SK-N-SH (cell line): ENCODE measurements at regions not wholly inside any gene's neighbourhood (a gene's known extent, or its start where the extent isn't known, plus 50 kb on each side); places are given as distances from the start of the nearest gene placed in this dataset.

Source experiments
- CTCF ChIA-PET: fragments of 300-600, 350-600 bp; formaldehyde crosslinking; extraction: SDS; loops from one replicate; lab custom pipeline; 2021; lab: Yijun Ruan, JAX
- POLR2A ChIA-PET: fragments of 350-600 bp; sonication (Branson Sonifier 250); formaldehyde crosslinking; extraction: SDS; loops from one replicate; lab custom pipeline; 2020; ENCODE audit warnings: antibody characterized with exemption, inconsistent platforms; lab: Yijun Ruan, JAX
- DNase-seq: peaks from one replicate; pipeline ENCODE4 v3.0.0; 2012
- H2AFZ ChIP-seq: fragments of 200-600 bp; sonication (generic); 2 replicates; pipeline ENCODE4 v1.8.1; 2016; ENCODE audit warnings: antibody characterized with exemption, mild to moderate bottlenecking, low read depth
- H3F3A ChIP-seq: fragments of 200-600 bp; sonication (generic); replicated peaks from 2 replicates; pipeline ENCODE3; 2016; ENCODE audit warnings: antibody characterized with exemption, mild to moderate bottlenecking; ENCODE audit not compliant: insufficient read depth
- H3K27ac ChIP-seq, 2 experiments: fragments of 200-500 bp in 1 of 2; fragments of 200-600 bp in 1 of 2; sonication (Bioruptor generic) in 1 of 2; sonication (generic), shearing (Covaris generic) in 1 of 2; 2 replicates each; pipeline versions ENCODE4 v1.5.1 to v1.6.1; 2014 to 2016; ENCODE audit warnings: low read depth in 2 of 2, inconsistent platforms in 1 of 2, low read length in 1 of 2, mild to moderate bottlenecking in 1 of 2, mixed read lengths in 1 of 2
- H3K27me3 ChIP-seq: fragments of 200-600 bp; sonication (generic), shearing (Covaris generic); 2 replicates; pipeline ENCODE4 v1.6.1; 2016; ENCODE audit warnings: mixed run types; ENCODE audit not compliant: insufficient read depth
- H3K36me3 ChIP-seq, 2 experiments: fragments of 200-500 bp in 1 of 2; fragments of 200-600 bp in 1 of 2; sonication (Bioruptor generic) in 1 of 2; sonication (generic) in 1 of 2; replicated peaks in 1 of 2; 2 replicates each; pipeline versions ENCODE3 to v1.5.1; 2014 to 2016; ENCODE audit warnings: low read length in 1 of 2, mild to moderate bottlenecking in 1 of 2; ENCODE audit not compliant: insufficient read depth in 2 of 2, control insufficient read depth in 1 of 2
- H3K4me1 ChIP-seq, 2 experiments: fragments of 200-500 bp in 1 of 2; fragments of 200-600 bp in 1 of 2; sonication (Bioruptor generic) in 1 of 2; sonication (generic), shearing (Covaris generic) in 1 of 2; 2 replicates each; pipeline versions ENCODE4 v1.5.1 to v1.6.1; 2014 to 2016; ENCODE audit warnings: low read depth in 1 of 2, low read length in 1 of 2, mixed run types in 1 of 2; ENCODE audit not compliant: insufficient read depth in 2 of 2, control insufficient read depth in 1 of 2
- H3K4me2 ChIP-seq: fragments of 200-600 bp; sonication (generic), shearing (Covaris generic); 2 replicates; pipeline ENCODE4 v1.6.1; 2017; ENCODE audit warnings: mixed run types
- H3K4me3 ChIP-seq, 2 experiments: fragments of 200-500 bp in 1 of 2; fragments of 200-600 bp in 1 of 2; sonication (Bioruptor generic) in 1 of 2; sonication (generic), shearing (Covaris generic) in 1 of 2; 2 replicates each; pipeline versions ENCODE4 v1.5.1 to v1.8.1; 2014 to 2016; ENCODE audit warnings: low read depth in 2 of 2, inconsistent platforms in 1 of 2, low read length in 1 of 2, mild to moderate bottlenecking in 1 of 2, mixed read lengths in 1 of 2, moderate library complexity in 1 of 2
- H3K79me2 ChIP-seq: fragments of 200-600 bp; sonication (generic); 2 replicates; pipeline ENCODE4 v1.8.1; 2017; ENCODE audit warnings: mild to moderate bottlenecking; ENCODE audit not compliant: insufficient read depth
- H3K9ac ChIP-seq: fragments of 200-600 bp; sonication (generic); 2 replicates; pipeline ENCODE4 v1.6.1; 2017; ENCODE audit warnings: mixed run types
- H3K9me2 ChIP-seq: fragments of 200-600 bp; sonication (generic); 2 replicates; pipeline ENCODE4 v1.6.1; 2017; ENCODE audit warnings: mixed run types
- H3K9me3 ChIP-seq: fragments of 200-600 bp; sonication (generic); 2 replicates; pipeline ENCODE4 v1.6.1; 2017; ENCODE audit warnings: mixed run types, mild to moderate bottlenecking, moderate library complexity
- H4K20me1 ChIP-seq: fragments of 200-600 bp; sonication (generic); 2 replicates; pipeline ENCODE4 v1.6.1; 2017; ENCODE audit warnings: mild to moderate bottlenecking, mixed run types; ENCODE audit not compliant: insufficient read depth
- CHD2 ChIP-seq: fragments of 150-350 bp; IDR thresholded peaks from 2 replicates; pipeline ENCODE4 v1.6.1; 2018; ENCODE audit warnings: low read length; ENCODE audit not compliant: partially characterized antibody
- ELF1 ChIP-seq: IDR thresholded peaks from 2 replicates; pipeline ENCODE4 v1.4.0; 2012
- EP300 ChIP-seq, 2 experiments: IDR thresholded peaks; 2 replicates each; pipeline versions ENCODE4 v1.4.0 to v1.6.1; 2012; ENCODE audit warnings: borderline replicate concordance in 1 of 2, low read depth in 1 of 2, low read length in 1 of 2
- FOXJ3 ChIP-seq: sonication (generic); formaldehyde crosslinking; IDR thresholded peaks from 2 replicates; pipeline ENCODE4 v1.5.1; 2020; ENCODE audit warnings: mild to moderate bottlenecking, missing genetic modification reagents
- GATA2 ChIP-seq: sonication (generic); formaldehyde crosslinking; IDR thresholded peaks from 2 replicates; pipeline ENCODE4 v1.5.0; 2020; ENCODE audit warnings: mild to moderate bottlenecking, missing genetic modification reagents
- JUND ChIP-seq: IDR thresholded peaks from 2 replicates; pipeline ENCODE4 v1.4.0; 2012
- MXI1 ChIP-seq: IDR thresholded peaks from 2 replicates; pipeline ENCODE4 v1.6.1; 2012; ENCODE audit warnings: mild to moderate bottlenecking, low read depth, low read length, improper control_type of control experiment
- NFIC ChIP-seq: IDR thresholded peaks from 2 replicates; pipeline ENCODE4 v1.4.0; 2012; ENCODE audit warnings: borderline replicate concordance
- NRF1 ChIP-seq: IDR thresholded peaks from 2 replicates; pipeline ENCODE4 v1.6.1; 2012; ENCODE audit warnings: low read depth, mild to moderate bottlenecking, low read length
- RAD21 ChIP-seq: IDR thresholded peaks from 2 replicates; pipeline ENCODE4 v1.6.1; 2012; ENCODE audit warnings: mild to moderate bottlenecking, low read length
- RCOR1 ChIP-seq: fragments of 150-350 bp; IDR thresholded peaks from 2 replicates; pipeline ENCODE4 v1.6.1; 2017; ENCODE audit warnings: antibody characterized with exemption, low read length
- RXRA ChIP-seq: IDR thresholded peaks from 2 replicates; pipeline ENCODE4 v1.4.0; 2012; ENCODE audit warnings: low read depth, mild to moderate bottlenecking, borderline replicate concordance
- SIN3A ChIP-seq: IDR thresholded peaks from 2 replicates; pipeline ENCODE4 v1.6.1; 2012; ENCODE audit warnings: low read depth, mild to moderate bottlenecking, low read length, moderate library complexity, borderline replicate concordance
- SMC3 ChIP-seq: IDR thresholded peaks from 2 replicates; pipeline ENCODE4 v1.6.1; 2012; ENCODE audit warnings: low read depth, low read length, improper control_type of control experiment
- YY1 ChIP-seq: IDR thresholded peaks from 2 replicates; pipeline ENCODE4 v1.4.0; 2012; ENCODE audit warnings: low read depth, mild to moderate bottlenecking
- WGBS: methylation state at CpG from one replicate; pipeline ENCODE4 v1.1.6; 2017; ENCODE audit warnings: low lambda C conversion rate; 5-methylcytosine and 5-hydroxymethylcytosine counted together
- TF ChIP-seq, protein P1 (sequence below): IDR thresholded peaks from 2 replicates; pipeline ENCODE4 v1.4.0; 2012; ENCODE audit warnings: low read depth, borderline replicate concordance
- TF ChIP-seq, protein P2 (sequence below): fragments of 150-350 bp; IDR thresholded peaks from 2 replicates; pipeline ENCODE4 v1.6.1; 2016; ENCODE audit warnings: mild to moderate bottlenecking, low read depth, low read length
- TF ChIP-seq, protein P3 (sequence below): IDR thresholded peaks from 2 replicates; pipeline ENCODE4 v1.4.0; 2012; ENCODE audit warnings: low read depth, borderline replicate concordance
- TF ChIP-seq, protein P4 (sequence below): fragments of 200-600 bp; sonication (generic); IDR thresholded peaks from 2 replicates; pipeline ENCODE4 v1.6.1; 2017; ENCODE audit warnings: antibody characterized with exemption, mild to moderate bottlenecking, moderate library complexity
- TF ChIP-seq, protein P5 (sequence below): IDR thresholded peaks from 2 replicates; pipeline ENCODE4 v1.4.0; 2012; ENCODE audit warnings: low read depth

DNA sequence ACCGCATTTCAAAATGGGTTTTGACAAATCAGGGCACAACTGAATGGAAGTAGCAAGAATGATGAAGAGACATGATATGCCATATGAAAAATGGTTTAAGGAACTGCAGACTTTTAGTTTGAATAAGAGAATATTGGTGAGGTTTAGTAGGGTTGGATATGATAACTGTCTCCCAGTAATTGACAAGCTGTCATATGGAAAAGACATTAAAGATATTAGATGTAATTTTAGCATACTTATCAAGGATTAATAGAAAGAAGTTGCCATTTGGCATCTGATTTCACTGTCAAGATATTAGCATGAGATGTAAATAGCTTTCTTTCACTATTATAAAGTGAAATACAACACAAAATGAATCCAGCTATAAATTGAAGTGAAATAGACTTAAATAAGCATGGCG is 169.0 kb upstream of the MPDZ start:
- Histone ChIP-seq H3K9me3 (no peaks in the 10 kb centered on the region), H4K20me1 (no peaks in the 10 kb centered on the region), H3K9me2 (no peaks in the 10 kb centered on the region), H3K27ac (no peak overlapping the region), H3K36me3 (no peaks in the 10 kb centered on the region), H3K79me2 (no peaks in the 10 kb centered on the region), H3K27me3 (no peaks in the 10 kb centered on the region), H2AFZ (no peak overlapping the region), H3K4me2 (no peak overlapping the region), H3K4me1 (no peaks in the 10 kb centered on the region; a peak in 2 of 4 replicates), H3F3A (no peaks in the 10 kb centered on the region), H3K9ac (no peak overlapping the region), H3K4me3 (no peak overlapping the region)
- CTCF ChIA-PET, result interaction anchor here (0.6 to 4.7 kb wide), 5 partner anchors 13 to 1466 kb away, joined by 3 to 26 read pairs (median 3); no protein-coding TSS in a partner anchor
- 88% methylated on average over 2 of the region's 2 CpGs for WGBS
- no peak for TF ChIP-seq CHD2
- no peak for TF ChIP-seq SMC3
- no peak for TF ChIP-seq ELF1
- no peak for TF ChIP-seq FOXJ3 (CRISPR knock-in tag)
- TF ChIP-seq RXRA, result no peak
- no peak for TF ChIP-seq YY1
- TF ChIP-seq, protein P1, sequence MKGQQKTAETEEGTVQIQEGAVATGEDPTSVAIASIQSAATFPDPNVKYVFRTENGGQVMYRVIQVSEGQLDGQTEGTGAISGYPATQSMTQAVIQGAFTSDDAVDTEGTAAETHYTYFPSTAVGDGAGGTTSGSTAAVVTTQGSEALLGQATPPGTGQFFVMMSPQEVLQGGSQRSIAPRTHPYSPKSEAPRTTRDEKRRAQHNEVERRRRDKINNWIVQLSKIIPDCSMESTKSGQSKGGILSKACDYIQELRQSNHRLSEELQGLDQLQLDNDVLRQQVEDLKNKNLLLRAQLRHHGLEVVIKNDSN, result no peak
- no peak for TF ChIP-seq RAD21
- TF ChIP-seq JUND, result no peak
- TF ChIP-seq, protein P2, sequence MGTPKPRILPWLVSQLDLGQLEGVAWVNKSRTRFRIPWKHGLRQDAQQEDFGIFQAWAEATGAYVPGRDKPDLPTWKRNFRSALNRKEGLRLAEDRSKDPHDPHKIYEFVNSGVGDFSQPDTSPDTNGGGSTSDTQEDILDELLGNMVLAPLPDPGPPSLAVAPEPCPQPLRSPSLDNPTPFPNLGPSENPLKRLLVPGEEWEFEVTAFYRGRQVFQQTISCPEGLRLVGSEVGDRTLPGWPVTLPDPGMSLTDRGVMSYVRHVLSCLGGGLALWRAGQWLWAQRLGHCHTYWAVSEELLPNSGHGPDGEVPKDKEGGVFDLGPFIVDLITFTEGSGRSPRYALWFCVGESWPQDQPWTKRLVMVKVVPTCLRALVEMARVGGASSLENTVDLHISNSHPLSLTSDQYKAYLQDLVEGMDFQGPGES, result no peak
- TF ChIP-seq RCOR1, result no peak
- TF ChIP-seq MXI1, result no peak
- TF ChIP-seq SIN3A, result no peak
- TF ChIP-seq GATA2, result no peak
- TF ChIP-seq, protein P3, sequence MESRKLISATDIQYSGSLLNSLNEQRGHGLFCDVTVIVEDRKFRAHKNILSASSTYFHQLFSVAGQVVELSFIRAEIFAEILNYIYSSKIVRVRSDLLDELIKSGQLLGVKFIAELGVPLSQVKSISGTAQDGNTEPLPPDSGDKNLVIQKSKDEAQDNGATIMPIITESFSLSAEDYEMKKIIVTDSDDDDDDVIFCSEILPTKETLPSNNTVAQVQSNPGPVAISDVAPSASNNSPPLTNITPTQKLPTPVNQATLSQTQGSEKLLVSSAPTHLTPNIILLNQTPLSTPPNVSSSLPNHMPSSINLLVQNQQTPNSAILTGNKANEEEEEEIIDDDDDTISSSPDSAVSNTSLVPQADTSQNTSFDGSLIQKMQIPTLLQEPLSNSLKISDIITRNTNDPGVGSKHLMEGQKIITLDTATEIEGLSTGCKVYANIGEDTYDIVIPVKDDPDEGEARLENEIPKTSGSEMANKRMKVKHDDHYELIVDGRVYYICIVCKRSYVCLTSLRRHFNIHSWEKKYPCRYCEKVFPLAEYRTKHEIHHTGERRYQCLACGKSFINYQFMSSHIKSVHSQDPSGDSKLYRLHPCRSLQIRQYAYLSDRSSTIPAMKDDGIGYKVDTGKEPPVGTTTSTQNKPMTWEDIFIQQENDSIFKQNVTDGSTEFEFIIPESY, result no peak
- TF ChIP-seq, protein P4, sequence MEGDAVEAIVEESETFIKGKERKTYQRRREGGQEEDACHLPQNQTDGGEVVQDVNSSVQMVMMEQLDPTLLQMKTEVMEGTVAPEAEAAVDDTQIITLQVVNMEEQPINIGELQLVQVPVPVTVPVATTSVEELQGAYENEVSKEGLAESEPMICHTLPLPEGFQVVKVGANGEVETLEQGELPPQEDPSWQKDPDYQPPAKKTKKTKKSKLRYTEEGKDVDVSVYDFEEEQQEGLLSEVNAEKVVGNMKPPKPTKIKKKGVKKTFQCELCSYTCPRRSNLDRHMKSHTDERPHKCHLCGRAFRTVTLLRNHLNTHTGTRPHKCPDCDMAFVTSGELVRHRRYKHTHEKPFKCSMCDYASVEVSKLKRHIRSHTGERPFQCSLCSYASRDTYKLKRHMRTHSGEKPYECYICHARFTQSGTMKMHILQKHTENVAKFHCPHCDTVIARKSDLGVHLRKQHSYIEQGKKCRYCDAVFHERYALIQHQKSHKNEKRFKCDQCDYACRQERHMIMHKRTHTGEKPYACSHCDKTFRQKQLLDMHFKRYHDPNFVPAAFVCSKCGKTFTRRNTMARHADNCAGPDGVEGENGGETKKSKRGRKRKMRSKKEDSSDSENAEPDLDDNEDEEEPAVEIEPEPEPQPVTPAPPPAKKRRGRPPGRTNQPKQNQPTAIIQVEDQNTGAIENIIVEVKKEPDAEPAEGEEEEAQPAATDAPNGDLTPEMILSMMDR, result no peak
- TF ChIP-seq, protein P5, sequence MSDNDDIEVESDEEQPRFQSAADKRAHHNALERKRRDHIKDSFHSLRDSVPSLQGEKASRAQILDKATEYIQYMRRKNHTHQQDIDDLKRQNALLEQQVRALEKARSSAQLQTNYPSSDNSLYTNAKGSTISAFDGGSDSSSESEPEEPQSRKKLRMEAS, result no peak
- TF ChIP-seq EP300 (IDR thresholded peaks at IDR 0.05; ENCODE audit: borderline replicate concordance in 1 of 2, low read depth in 1 of 2, low read length in 1 of 2), result no peak
- no peak for TF ChIP-seq NRF1
- TF ChIP-seq NFIC, result no peak
- DNase-seq, result no peak
- POLR2A ChIA-PET, result no interaction called here
